VCaP (cell line): ENCODE measurements at regions not wholly inside any gene's neighbourhood (a gene's known extent, or its start where the extent isn't known, plus 50 kb on each side); places are given as distances from the start of the nearest gene placed in this dataset.

Experiments
- H3K27ac ChIP-seq: fragments of 450-650 bp; 2 replicates; pipeline ENCODE4 v1.5.1; 2017
- CTCF ChIP-seq: fragments of 450-650 bp; conservative IDR thresholded peaks from 2 replicates; pipeline ENCODE4 v1.5.1; 2017; ENCODE audit warnings: mild to moderate bottlenecking, moderate library complexity

- no peak overlapping the region for H3K27ac ChIP-seq
- no peak for TF ChIP-seq CTCF
Observed at GRCh38 chr7:53387515-53387914, 352.1 kb downstream of the POM121L12 start.

GRCh38 chr7:53397911-53398310, 362.5 kb downstream of the POM121L12 start:
- no peak overlapping the region for H3K27ac ChIP-seq
- no peak for TF ChIP-seq CTCF

- TF ChIP-seq CTCF = no peak
- no peak overlapping the region for H3K27ac ChIP-seq
Observed at GRCh38 chr7:53398566-53398965, 363.1 kb downstream of the POM121L12 start.

- TF ChIP-seq CTCF = no peak
- H3K27ac ChIP-seq = no peak overlapping the region
Observed at GRCh38 chr7:53413021-53413420, 377.6 kb downstream of the POM121L12 start.

- TF ChIP-seq CTCF = no peak
- H3K27ac ChIP-seq = no peak overlapping the region
Observed at GRCh38 chr7:53415816-53416215, 380.4 kb downstream of the POM121L12 start.

- H3K27ac ChIP-seq = no peak overlapping the region
- no peak for TF ChIP-seq CTCF
Observed at GRCh38 chr7:53418834-53419482, 383.5 kb downstream of the POM121L12 start.

GRCh38 chr7:53420550-53420949, 385.1 kb downstream of the POM121L12 start:
- no peak for TF ChIP-seq CTCF
- no peak overlapping the region for H3K27ac ChIP-seq

GRCh38 chr7:53422291-53422690, 386.9 kb downstream of the POM121L12 start:
- TF ChIP-seq CTCF = no peak
- H3K27ac ChIP-seq = no peak overlapping the region
